ENCODE measurements at regions not wholly inside any gene's neighbourhood (a gene's known extent, or its start where the extent isn't known, plus 50 kb on each side); places are given as distances from the start of the nearest gene placed in this dataset.
"Not testable (repeated sequence)": the region's sequence is repeated elsewhere in the genome, so short reads cannot be mapped to it uniquely, and the experiment has no call there.

- in situ Hi-C loops (cut with HindIII; ENCODE audit: low pct_unique_long_range_greater_than_20kb, low sequenced_read_pairs): no loop called here
- DNase-seq (ENCODE audit: low read depth in 1 of 2, low spot score in 1 of 2): no peak
- TF ChIP-seq JUND (IDR thresholded peaks at IDR 0.05; ENCODE audit: low read depth): no peak
Measured at GRCh38 chr4:52372269-52372668, 286.8 kb downstream of the USP46 start.

- in situ Hi-C loops (cut with HindIII; ENCODE audit: low pct_unique_long_range_greater_than_20kb, low sequenced_read_pairs): no loop called here
- TF ChIP-seq JUND (IDR thresholded peaks at IDR 0.05; ENCODE audit: low read depth): no peak
Measured at GRCh38 chr4:52372747-52373146, 286.4 kb downstream of the USP46 start.

GRCh38 chr4:52373650-52374049 lies 285.5 kb downstream of the USP46 start:
- no peak for DNase-seq (ENCODE audit: low read depth in 1 of 2, low spot score in 1 of 2)
- no peak for TF ChIP-seq JUND (IDR thresholded peaks at IDR 0.05; ENCODE audit: low read depth)
- in situ Hi-C loops (cut with HindIII; ENCODE audit: low pct_unique_long_range_greater_than_20kb, low sequenced_read_pairs): no loop called here

More at GRCh38 chr4:52372747-52373146, 286.4 kb downstream of the USP46 start:
- no peak for DNase-seq (ENCODE audit: low read depth in 1 of 2, low spot score in 1 of 2)

- TF ChIP-seq JUND (IDR thresholded peaks at IDR 0.05; ENCODE audit: low read depth): no peak
- in situ Hi-C loops (cut with HindIII; ENCODE audit: low pct_unique_long_range_greater_than_20kb, low sequenced_read_pairs): no loop called here
- DNase-seq (ENCODE audit: low read depth in 1 of 2, low spot score in 1 of 2): no peak
Measured at GRCh38 chr4:52374877-52375276, 284.2 kb downstream of the USP46 start.

DNA sequence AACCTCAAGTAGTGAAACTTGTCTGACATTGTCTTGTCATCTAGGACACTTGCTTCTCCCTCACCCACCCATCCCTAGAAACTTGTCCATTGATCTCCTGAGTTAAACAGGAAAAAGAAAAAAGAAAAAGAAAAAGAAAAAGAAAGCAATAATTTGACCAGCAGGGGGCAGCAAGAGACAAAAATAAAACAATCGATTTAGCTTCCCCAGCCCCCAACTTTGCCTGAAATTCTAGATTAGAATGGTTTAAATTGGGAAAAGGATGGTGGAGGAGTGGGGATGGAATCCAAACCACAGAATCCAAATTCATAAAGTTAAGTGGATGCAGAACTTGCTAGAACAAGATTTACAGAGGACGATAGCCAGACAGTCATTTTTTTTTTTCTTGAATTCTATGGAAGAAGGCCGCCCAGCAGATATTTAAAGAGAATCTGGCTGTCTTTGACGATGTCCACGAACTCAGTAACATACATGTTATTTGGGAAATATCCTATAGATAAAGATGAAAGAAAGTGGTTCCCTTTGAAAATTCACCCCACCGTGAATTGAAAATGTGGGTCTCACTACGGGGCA lies 282.9 kb downstream of the USP46 start:
- peak in 1 of 2 experiments; percentile 62 for DNase-seq (ENCODE audit: low read depth in 1 of 2, low spot score in 1 of 2)
- in situ Hi-C loops (cut with HindIII; ENCODE audit: low pct_unique_long_range_greater_than_20kb, low sequenced_read_pairs): no loop called here
- TF ChIP-seq JUND (IDR thresholded peaks at IDR 0.05; ENCODE audit: low read depth): no peak

GRCh38 chr4:52377563-52377962 lies 281.5 kb downstream of the USP46 start:
- in situ Hi-C loops (cut with HindIII; ENCODE audit: low pct_unique_long_range_greater_than_20kb, low sequenced_read_pairs): no loop called here
- no peak for TF ChIP-seq JUND (IDR thresholded peaks at IDR 0.05; ENCODE audit: low read depth)
- no peak for DNase-seq (ENCODE audit: low read depth in 1 of 2, low spot score in 1 of 2)

- DNase-seq (ENCODE audit: low read depth in 1 of 2, low spot score in 1 of 2): no peak
- in situ Hi-C loops (cut with HindIII; ENCODE audit: low pct_unique_long_range_greater_than_20kb, low sequenced_read_pairs): no loop called here
- no peak for TF ChIP-seq JUND (IDR thresholded peaks at IDR 0.05; ENCODE audit: low read depth)
Measured at GRCh38 chr4:52407545-52407944, 251.6 kb downstream of the USP46 start.

GRCh38 chr4:52408032-52408431 lies 251.1 kb downstream of the USP46 start:
- in situ Hi-C loops (cut with HindIII; ENCODE audit: low pct_unique_long_range_greater_than_20kb, low sequenced_read_pairs): no loop called here
- no peak for DNase-seq (ENCODE audit: low read depth in 1 of 2, low spot score in 1 of 2)
- TF ChIP-seq JUND (IDR thresholded peaks at IDR 0.05; ENCODE audit: low read depth): no peak

GRCh38 chr4:52408471-52408870 lies 250.6 kb downstream of the USP46 start:
- DNase-seq (ENCODE audit: low read depth in 1 of 2, low spot score in 1 of 2): no peak
- TF ChIP-seq JUND (IDR thresholded peaks at IDR 0.05; ENCODE audit: low read depth): no peak
- in situ Hi-C loops (cut with HindIII; ENCODE audit: low pct_unique_long_range_greater_than_20kb, low sequenced_read_pairs): no loop called here

- in situ Hi-C loops (cut with HindIII; ENCODE audit: low pct_unique_long_range_greater_than_20kb, low sequenced_read_pairs); DNase-seq (ENCODE audit: low read depth in 1 of 2, low spot score in 1 of 2): not testable (repeated sequence)
Measured at GRCh38 chr4:52409766-52410165, 249.3 kb downstream of the USP46 start.

DNA sequence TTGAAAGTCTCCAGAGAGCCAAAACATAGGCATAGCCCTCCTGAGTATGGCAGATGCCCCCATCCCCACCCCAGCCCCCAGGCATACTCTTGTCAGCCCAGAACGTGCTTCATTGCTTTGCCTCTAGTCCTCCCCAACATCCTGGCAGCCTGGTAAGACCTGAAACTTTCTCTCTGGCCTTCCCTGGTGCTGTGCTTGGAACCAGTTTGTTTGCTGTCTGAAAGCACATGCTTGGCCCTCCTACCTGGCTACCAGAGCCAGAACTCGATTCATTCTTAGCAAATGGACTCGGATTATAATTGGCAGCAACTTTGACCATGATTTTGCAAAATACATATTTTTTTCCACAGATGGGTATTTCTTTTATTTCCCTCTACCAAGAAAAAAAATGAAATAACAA lies 248.1 kb downstream of the USP46 start:
- TF ChIP-seq JUND (IDR thresholded peaks at IDR 0.05; ENCODE audit: low read depth): no peak
- in situ Hi-C loops (cut with HindIII; ENCODE audit: low pct_unique_long_range_greater_than_20kb, low sequenced_read_pairs): no loop called here
- DNase-seq (ENCODE audit: low read depth in 1 of 2, low spot score in 1 of 2): no peak

GRCh38 chr4:52420330-52420729 lies 238.8 kb downstream of the USP46 start:
- TF ChIP-seq JUND (IDR thresholded peaks at IDR 0.05; ENCODE audit: low read depth): no peak
- in situ Hi-C loops (cut with HindIII; ENCODE audit: low pct_unique_long_range_greater_than_20kb, low sequenced_read_pairs): no loop called here

DNA sequence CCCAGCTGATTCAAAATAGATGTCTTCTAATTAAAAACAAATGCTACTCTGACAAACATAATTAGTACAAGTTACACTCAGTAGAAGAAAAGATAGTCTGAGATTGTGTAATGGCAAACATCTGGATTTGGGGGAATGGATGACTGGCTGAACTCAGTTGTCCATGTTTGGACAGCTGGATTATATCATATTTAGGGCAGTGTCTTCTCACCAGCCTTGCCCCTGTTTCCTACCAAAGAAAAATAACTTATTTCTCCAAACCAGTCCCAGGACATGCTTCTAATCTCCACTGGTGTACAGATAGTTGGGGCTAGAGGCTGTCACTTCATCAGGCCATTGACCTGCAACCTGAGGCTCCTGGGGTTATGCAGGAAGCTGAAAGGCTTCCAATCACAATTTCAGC lies 237.3 kb downstream of the USP46 start:
- in situ Hi-C loops (cut with HindIII; ENCODE audit: low pct_unique_long_range_greater_than_20kb, low sequenced_read_pairs): no loop called here
- DNase-seq (ENCODE audit: low read depth in 1 of 2, low spot score in 1 of 2): no peak

More at GRCh38 chr4:52420330-52420729, 238.8 kb downstream of the USP46 start:
- DNase-seq (ENCODE audit: low read depth in 1 of 2, low spot score in 1 of 2): no peak

GRCh38 chr4:52423967-52424366 lies 235.1 kb downstream of the USP46 start:
- in situ Hi-C loops (cut with HindIII; ENCODE audit: low pct_unique_long_range_greater_than_20kb, low sequenced_read_pairs): no loop called here
- DNase-seq (ENCODE audit: low read depth in 1 of 2, low spot score in 1 of 2): no peak
- no peak for TF ChIP-seq JUND (IDR thresholded peaks at IDR 0.05; ENCODE audit: low read depth)

More for the DNA sequence above, 237.3 kb downstream of the USP46 start:
- TF ChIP-seq JUND (IDR thresholded peaks at IDR 0.05; ENCODE audit: low read depth): no peak

Measured in T47D (cell line).